CD4-positive, alpha-beta T cell treated with Interleukin-2 at 100 ng/mL for 4 hours (primary cell): ENCODE measurements at regions not wholly inside any gene's neighbourhood (a gene's known extent, or its start where the extent isn't known, plus 50 kb on each side); places are given as distances from the start of the nearest gene placed in this dataset.
A peak's percentile ranks its signal among the peaks of the same experiment; 100 is the strongest.

Experiments used
- DNase-seq: peaks from one replicate; pipeline ENCODE4 v3.0.0-alpha.2; 2020; ENCODE audit warnings: low spot score

GRCh38 chr1:226816576-226816975, 53.8 kb upstream of the PSEN2 start:
- no peak for DNase-seq

GRCh38 chr1:226814751-226815537, 55.5 kb upstream of the PSEN2 start:
- DNase-seq = peak; percentile 2

GRCh38 chr1:226813671-226814591, 56.5 kb upstream of the PSEN2 start:
- DNase-seq = no peak

GRCh38 chr1:226810681-226811080, 59.7 kb upstream of the PSEN2 start:
- DNase-seq = no peak

- no peak for DNase-seq
Measured at GRCh38 chr1:226809785-226810571, 60.4 kb upstream of the PSEN2 start.

- DNase-seq = no peak
Measured at GRCh38 chr1:226808501-226808900, 61.9 kb upstream of the PSEN2 start.

GRCh38 chr1:226806988-226807387, 63.4 kb upstream of the PSEN2 start:
- DNase-seq = no peak

GRCh38 chr1:226804907-226805759, 65.3 kb upstream of the PSEN2 start:
- DNase-seq = no peak

- DNase-seq = no peak
Measured at GRCh38 chr1:226800763-226801380, 61.8 kb upstream of the ITPKB start.

- no peak for DNase-seq
Measured at GRCh38 chr1:226799634-226800281, 60.7 kb upstream of the ITPKB start.

- peak; percentile 56 for DNase-seq
Measured at GRCh38 chr1:226798427-226799411, 59.6 kb upstream of the ITPKB start.

GRCh38 chr1:226797151-226797550, 58.1 kb upstream of the ITPKB start:
- DNase-seq = no peak

GRCh38 chr1:226793620-226794276, 54.7 kb upstream of the ITPKB start:
- no peak for DNase-seq

- DNase-seq = no peak
Measured at GRCh38 chr1:226792368-226792767, 53.3 kb upstream of the ITPKB start.

- no peak for DNase-seq
Measured at GRCh38 chr1:226790545-226791181, 51.6 kb upstream of the ITPKB start.

GRCh38 chr1:226788965-226789364, 49.9 kb upstream of the ITPKB start:
- no peak for DNase-seq
